Upper lobe of left lung (tissue), 4 donors: ENCODE measurements at regions not wholly inside any gene's neighbourhood (a gene's known extent, or its start where the extent isn't known, plus 50 kb on each side); places are given as distances from the start of the nearest gene placed in this dataset.

Experiments
- CTCF ChIP-seq, 6 experiments: fragments of 450-650 bp in 4 of 6; fragments of 200-600 bp in 2 of 6; sonication (generic) in 2 of 6; IDR thresholded peaks; one replicate each; pipeline ENCODE4 v1.5.1; 2016 to 2019; ENCODE audit warnings: antibody characterized with exemption in 6 of 6
- EP300 ChIP-seq, 4 donors: sonication (generic); formaldehyde crosslinking; IDR thresholded peaks; one replicate each; pipeline ENCODE4 v1.5.1; 2017; ENCODE audit warnings: antibody characterized with exemption in 4 of 4, control low read depth in 2 of 4
- POLR2A ChIP-seq, 4 donors: fragments of 450-650 bp; IDR thresholded peaks; one replicate each; pipeline ENCODE4 v1.5.1; 2016 to 2017; ENCODE audit warnings: antibody characterized with exemption in 4 of 4, mild to moderate bottlenecking in 2 of 4

GRCh38 chr1:14500912-14501311 lies 97.6 kb upstream of the KAZN start:
- TF ChIP-seq CTCF (IDR thresholded peaks at IDR 0.05), result no peak
- TF ChIP-seq EP300 (IDR thresholded peaks at IDR 0.05), result no peak
- TF ChIP-seq POLR2A (IDR thresholded peaks at IDR 0.05), result no peak
